Large intestine (tissue), 3 donors: ENCODE measurements at regions not wholly inside any gene's neighbourhood (a gene's known extent, or its start where the extent isn't known, plus 50 kb on each side); places are given as distances from the start of the nearest gene placed in this dataset.
"Not testable (repeated sequence)": the region's sequence is repeated elsewhere in the genome, so short reads cannot be mapped to it uniquely, and the experiment has no call there.

Experiments used
- DNase-seq, 2 donors: peaks; one replicate each; pipeline versions ENCODE4 v3.0.0 to v3.0.0-alpha.2; 2013
- H3K27ac ChIP-seq: one replicate; pipeline ENCODE4 v1.5.1; 2013; ENCODE audit warnings: low read length
- H3K27me3 ChIP-seq: 2 replicates; pipeline ENCODE4 v1.6.1; 2013; ENCODE audit warnings: low read length; ENCODE audit not compliant: control insufficient read depth, insufficient read depth
- H3K36me3 ChIP-seq: 2 replicates; pipeline ENCODE4 v1.6.1; 2013; ENCODE audit warnings: low read length; ENCODE audit not compliant: control insufficient read depth, insufficient read depth
- H3K4me1 ChIP-seq: one replicate; pipeline ENCODE4 v1.6.1; 2013; ENCODE audit warnings: low read length; ENCODE audit not compliant: control insufficient read depth, insufficient read depth
- H3K4me3 ChIP-seq: one replicate; pipeline ENCODE4 v1.5.1; 2013; ENCODE audit warnings: low read length
- H3K9me3 ChIP-seq: one replicate; pipeline ENCODE4 v1.6.1; 2013; ENCODE audit warnings: mild to moderate bottlenecking, low read depth, low read length, moderate library complexity; ENCODE audit not compliant: control insufficient read depth
- WGBS: methylation state at CpG from one replicate; pipeline ENCODE4 v1.1.5; 2013; ENCODE audit warnings: low lambda C conversion rate; ENCODE audit not compliant: insufficient coverage; 5-methylcytosine and 5-hydroxymethylcytosine counted together

- H3K4me1 ChIP-seq, H3K9me3 ChIP-seq, H3K27me3 ChIP-seq, H3K27ac ChIP-seq, DNase-seq, H3K36me3 ChIP-seq, H3K4me3 ChIP-seq: not testable (repeated sequence)
- WGBS: 83% methylated on average over 3 of the region's 3 CpGs
Observed at GRCh38 chr1:219704331-219704730, 91.4 kb upstream of the ZC3H11B start.

DNA sequence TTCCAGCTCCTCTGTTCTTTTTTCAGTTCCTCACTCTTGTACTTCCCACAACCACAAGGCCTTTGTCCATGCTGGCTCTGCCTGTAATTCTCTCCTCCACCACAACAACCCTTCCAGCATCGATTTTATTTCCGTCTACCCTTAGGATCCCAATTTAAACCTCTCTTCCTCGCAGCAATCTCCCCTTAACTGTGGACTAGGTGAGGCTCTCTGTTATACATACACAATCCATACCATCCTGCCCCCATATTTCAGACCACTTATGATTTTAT, 90.4 kb upstream of the ZC3H11B start:
- no peaks in the 10 kb centered on the region for H3K36me3 ChIP-seq
- no peaks in the 10 kb centered on the region for H3K4me1 ChIP-seq
- H3K9me3 ChIP-seq: no peaks in the 10 kb centered on the region
- 83% methylated on average over 3 of the region's 3 CpGs for WGBS
- H3K4me3 ChIP-seq: no peak overlapping the region
- no peak for DNase-seq
- no peaks in the 10 kb centered on the region for H3K27me3 ChIP-seq
- H3K27ac ChIP-seq: no peak overlapping the region

DNA sequence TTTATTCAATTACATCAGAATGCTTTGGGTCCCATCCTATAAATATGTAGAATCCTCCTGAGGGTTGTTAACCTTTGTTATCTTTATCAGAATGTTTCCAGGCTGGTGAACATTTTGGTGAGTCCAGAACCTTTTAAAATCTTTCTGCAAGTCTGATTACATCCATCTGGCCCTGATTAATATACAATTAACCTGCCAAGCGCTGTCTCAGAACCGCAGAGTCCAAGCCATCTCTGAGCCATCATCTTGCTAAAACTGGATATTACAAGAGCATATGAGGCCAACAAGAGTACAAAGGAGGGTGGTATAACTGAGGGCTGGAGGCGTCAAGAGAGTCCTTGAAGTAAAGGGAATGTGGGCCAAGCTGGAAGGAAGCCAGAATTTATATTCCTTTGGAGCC, 88.6 kb upstream of the ZC3H11B start:
- no peaks in the 10 kb centered on the region for H3K9me3 ChIP-seq
- WGBS: no CpG with 5 or more reads among the region's 3 CpGs
- no peak for DNase-seq
- H3K27me3 ChIP-seq: no peaks in the 10 kb centered on the region
- no peaks in the 10 kb centered on the region for H3K36me3 ChIP-seq
- H3K4me3 ChIP-seq: no peak overlapping the region
- H3K27ac ChIP-seq: no peak overlapping the region
- no peaks in the 10 kb centered on the region for H3K4me1 ChIP-seq

- no peak overlapping the region for H3K4me3 ChIP-seq
- no peaks in the 10 kb centered on the region for H3K4me1 ChIP-seq
- no peak overlapping the region for H3K27ac ChIP-seq
- H3K27me3 ChIP-seq: no peaks in the 10 kb centered on the region
- no peak for DNase-seq
- WGBS: 74% methylated on average over 3 of the region's 5 CpGs
- H3K36me3 ChIP-seq: no peaks in the 10 kb centered on the region
- no peaks in the 10 kb centered on the region for H3K9me3 ChIP-seq
Observed at GRCh38 chr1:219699870-219700269, 87.0 kb upstream of the ZC3H11B start.

DNA sequence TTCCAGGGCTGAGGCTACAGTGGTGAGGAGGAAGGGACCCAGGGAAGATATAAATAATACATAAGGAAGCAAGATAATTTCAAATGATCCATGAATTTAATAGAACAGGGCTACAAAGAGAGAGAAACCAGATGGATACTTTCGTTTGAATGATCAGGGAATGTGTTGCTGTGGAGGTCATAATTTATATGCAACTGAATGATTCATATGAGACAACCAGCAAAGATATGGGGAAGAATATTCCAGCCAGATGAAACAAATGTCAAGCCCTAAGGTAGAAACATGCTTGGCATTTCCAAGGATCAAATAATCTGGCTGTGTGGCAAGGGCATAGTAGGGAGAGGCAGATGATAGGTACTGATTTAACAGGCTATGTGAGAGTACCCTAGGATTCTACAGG, 84.8 kb upstream of the ZC3H11B start:
- 78% methylated on average over 1 of the region's 1 CpG for WGBS
- H3K36me3 ChIP-seq: no peaks in the 10 kb centered on the region
- no peaks in the 10 kb centered on the region for H3K9me3 ChIP-seq
- H3K4me3 ChIP-seq: no peak overlapping the region
- H3K4me1 ChIP-seq: no peaks in the 10 kb centered on the region
- no peak overlapping the region for H3K27ac ChIP-seq
- H3K27me3 ChIP-seq: no peaks in the 10 kb centered on the region
- DNase-seq: no peak

DNA sequence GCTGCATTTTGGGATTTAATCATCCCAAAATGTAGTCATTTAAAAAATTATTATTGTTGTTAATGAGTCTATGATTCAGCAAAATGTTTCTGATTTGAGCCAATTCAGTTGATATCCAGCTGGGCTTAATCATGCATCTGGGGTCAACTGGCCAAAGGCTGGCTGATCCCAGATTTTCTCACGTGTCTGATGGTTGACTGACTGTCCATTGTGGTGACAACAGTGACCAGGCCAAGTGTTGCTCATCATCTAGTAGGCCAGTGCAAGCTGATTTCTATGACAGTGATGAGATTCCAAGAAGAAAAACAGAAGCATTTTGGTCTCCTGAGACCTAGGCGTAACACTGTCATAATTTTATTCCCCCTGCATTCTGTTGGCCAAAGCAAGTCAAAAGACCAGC, 80.1 kb upstream of the ZC3H11B start:
- H3K9me3 ChIP-seq: no peaks in the 10 kb centered on the region
- H3K4me3 ChIP-seq: no peak overlapping the region
- WGBS: no CpG with 5 or more reads among the region's 2 CpGs
- no peak for DNase-seq
- H3K36me3 ChIP-seq: no peaks in the 10 kb centered on the region
- H3K27me3 ChIP-seq: no peaks in the 10 kb centered on the region
- H3K27ac ChIP-seq: no peak overlapping the region
- H3K4me1 ChIP-seq: no peaks in the 10 kb centered on the region

- no peaks in the 10 kb centered on the region for H3K27me3 ChIP-seq
- no peak overlapping the region for H3K27ac ChIP-seq
- H3K4me3 ChIP-seq: no peak overlapping the region
- H3K4me1 ChIP-seq: no peaks in the 10 kb centered on the region
- H3K9me3 ChIP-seq: no peaks in the 10 kb centered on the region
- H3K36me3 ChIP-seq: no peaks in the 10 kb centered on the region
- WGBS: 57% methylated on average over 2 of the region's 2 CpGs
- DNase-seq: no peak
Observed at GRCh38 chr1:219689774-219690173, 76.9 kb upstream of the ZC3H11B start.

DNA sequence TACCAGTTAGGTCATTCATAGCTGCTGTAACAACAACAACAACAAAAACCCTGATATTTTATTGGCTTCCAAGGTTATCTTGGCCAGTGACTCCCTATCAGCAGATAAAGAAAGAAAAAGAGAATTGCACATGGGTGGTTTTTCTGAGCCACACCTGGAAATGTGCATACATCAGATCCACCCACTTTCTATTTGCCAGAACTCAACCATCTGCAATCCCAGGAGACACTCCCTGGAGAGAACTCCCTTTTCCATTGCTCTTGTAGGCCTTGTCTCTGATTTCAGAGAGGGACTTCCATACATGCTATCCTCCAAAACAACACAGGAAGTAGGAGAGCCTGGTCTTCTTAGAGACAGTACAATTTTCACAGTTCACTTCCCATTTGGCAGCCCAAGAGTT, 74.9 kb upstream of the ZC3H11B start:
- Histone ChIP-seq H3K27ac (no peak overlapping the region), H3K36me3 (no peaks in the 10 kb centered on the region), H3K27me3 (no peaks in the 10 kb centered on the region), H3K9me3 (no peaks in the 10 kb centered on the region), H3K4me1 (no peaks in the 10 kb centered on the region), H3K4me3 (no peak overlapping the region)
- no peak for DNase-seq

- H3K36me3 ChIP-seq: no peaks in the 10 kb centered on the region
- no peak overlapping the region for H3K27ac ChIP-seq
- no peak for DNase-seq
- H3K4me3 ChIP-seq: no peak overlapping the region
- no peaks in the 10 kb centered on the region for H3K4me1 ChIP-seq
- no CpG with 5 or more reads among the region's 2 CpGs for WGBS
- no peaks in the 10 kb centered on the region for H3K27me3 ChIP-seq
- H3K9me3 ChIP-seq: no peaks in the 10 kb centered on the region
Observed at GRCh38 chr1:219686171-219686570, 73.3 kb upstream of the ZC3H11B start.

GRCh38 chr1:219682788-219683187, 69.9 kb upstream of the ZC3H11B start:
- H3K36me3 ChIP-seq: no peaks in the 10 kb centered on the region
- no peaks in the 10 kb centered on the region for H3K4me1 ChIP-seq
- no peak overlapping the region for H3K27ac ChIP-seq
- H3K27me3 ChIP-seq: no peaks in the 10 kb centered on the region
- no peak for DNase-seq
- H3K9me3 ChIP-seq: no peaks in the 10 kb centered on the region
- WGBS: no CpG with 5 or more reads among the region's 1 CpG
- no peak overlapping the region for H3K4me3 ChIP-seq

DNA sequence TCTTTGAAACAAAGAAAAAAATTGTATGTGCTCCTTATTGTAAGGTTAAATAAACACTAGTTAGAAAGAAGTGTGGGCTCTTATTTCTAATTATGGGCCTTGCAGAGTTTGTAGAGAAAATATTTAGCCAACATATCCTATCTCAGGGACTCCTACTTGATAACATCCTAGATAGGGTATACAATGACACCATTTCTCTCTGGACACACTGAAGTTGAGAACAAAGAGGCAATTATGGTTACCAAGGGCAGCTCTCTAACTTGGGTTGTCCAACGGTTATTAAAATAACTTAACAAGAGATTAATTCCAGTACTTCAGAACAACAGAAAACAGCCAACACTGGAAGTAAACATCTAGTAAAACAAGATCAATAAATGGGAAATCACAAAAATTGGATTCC, 69.0 kb upstream of the ZC3H11B start:
- Histone ChIP-seq H3K9me3 (no peaks in the 10 kb centered on the region), H3K36me3 (no peaks in the 10 kb centered on the region), H3K4me1 (no peaks in the 10 kb centered on the region), H3K4me3 (no peak overlapping the region), H3K27ac (no peak overlapping the region), H3K27me3 (no peaks in the 10 kb centered on the region)
- DNase-seq: no peak
- WGBS: 20% methylated on average over 1 of the region's 1 CpG
